Stomach (tissue), 8 donors: ENCODE measurements at regions not wholly inside any gene's neighbourhood (a gene's known extent, or its start where the extent isn't known, plus 50 kb on each side); places are given as distances from the start of the nearest gene placed in this dataset.
"Not testable (repeated sequence)": the region's sequence is repeated elsewhere in the genome, so short reads cannot be mapped to it uniquely, and the experiment has no call there.

Experiments used
- DNase-seq, 2 donors: peaks; one replicate each; pipeline versions ENCODE4 v3.0.0 to v3.0.0-alpha.2; 2013 to 2019
- H3K27ac ChIP-seq, 5 donors: fragments of 200-600 bp in 4 of 5; sonication (generic) in 4 of 5; one replicate each; pipeline ENCODE4 v1.5.1; 2013 to 2019; ENCODE audit warnings: mild to moderate bottlenecking in 1 of 5, moderate library complexity in 1 of 5
- H3K27me3 ChIP-seq, 3 donors: fragments of 200-600 bp; sonication (generic); one replicate each; pipeline ENCODE4 v1.5.1; 2017 to 2019; ENCODE audit warnings: mixed run types in 1 of 3
- H3K36me3 ChIP-seq, 4 donors: fragments of 200-600 bp; sonication (generic); 1 replicate in 3 of 4; 2 replicates in 1 of 4; pipeline ENCODE4 v1.5.1; 2016 to 2019
- H3K4me1 ChIP-seq, 4 donors: fragments of 200-600 bp; sonication (generic); one replicate each; pipeline ENCODE4 v1.5.1; 2016 to 2019
- H3K4me3 ChIP-seq, 4 donors: fragments of 200-600 bp; sonication (generic) in 3 of 4; one replicate each; pipeline ENCODE4 v1.5.1; 2016 to 2019; ENCODE audit warnings: mild to moderate bottlenecking in 1 of 4
- H3K9me3 ChIP-seq, 4 donors: fragments of 200-600 bp; sonication (generic); one replicate each; pipeline ENCODE4 v1.5.1; 2016 to 2019
- EP300 ChIP-seq: sonication (generic); formaldehyde crosslinking; IDR thresholded peaks from one replicate; pipeline ENCODE4 v1.6.1; 2017; ENCODE audit warnings: antibody characterized with exemption
- POLR2A ChIP-seq, 4 donors: fragments of 450-650 bp; IDR thresholded peaks; one replicate each; pipeline ENCODE4 v1.6.1; 2016; ENCODE audit warnings: antibody characterized with exemption in 4 of 4, control low read depth in 2 of 4, mild to moderate bottlenecking in 1 of 4, moderate library complexity in 1 of 4
- POLR2AphosphoS5 ChIP-seq, 3 donors: sonication (generic); formaldehyde crosslinking; IDR thresholded peaks; one replicate each; pipeline ENCODE4 v1.6.1; 2016; ENCODE audit warnings: antibody characterized with exemption in 3 of 3
- WGBS, 5 donors: extraction: QIAGEN DNeasy Blood & Tissue Kit in 3 of 5; methylation state at CpG; one replicate each; pipeline versions ENCODE4 v1.1.5 to v1.1.7; 2013 to 2018; 5-methylcytosine and 5-hydroxymethylcytosine counted together
- intact Hi-C: fragments of 100-400 bp; cut with DNase I; formaldehyde crosslinking; loops from one replicate; pipeline ENCODE4 v1.15.1; 2023; ENCODE audit warnings: low total_unique reads
- TF ChIP-seq, protein P1 (sequence below), 7 experiments: fragments of 450-650 bp in 4 of 7; fragments of 200-600 bp in 3 of 7; sonication (generic) in 3 of 7; IDR thresholded peaks; one replicate each; pipeline ENCODE4 v1.5.1; 2016 to 2019; ENCODE audit warnings: antibody characterized with exemption in 7 of 7, control low read depth in 2 of 7, mild to moderate bottlenecking in 1 of 7
- donor health status: healthy with polysubstance abuse.
- donor health status: Bipolar disorder and iron deficiency.
- donor health status: healthy.

DNA sequence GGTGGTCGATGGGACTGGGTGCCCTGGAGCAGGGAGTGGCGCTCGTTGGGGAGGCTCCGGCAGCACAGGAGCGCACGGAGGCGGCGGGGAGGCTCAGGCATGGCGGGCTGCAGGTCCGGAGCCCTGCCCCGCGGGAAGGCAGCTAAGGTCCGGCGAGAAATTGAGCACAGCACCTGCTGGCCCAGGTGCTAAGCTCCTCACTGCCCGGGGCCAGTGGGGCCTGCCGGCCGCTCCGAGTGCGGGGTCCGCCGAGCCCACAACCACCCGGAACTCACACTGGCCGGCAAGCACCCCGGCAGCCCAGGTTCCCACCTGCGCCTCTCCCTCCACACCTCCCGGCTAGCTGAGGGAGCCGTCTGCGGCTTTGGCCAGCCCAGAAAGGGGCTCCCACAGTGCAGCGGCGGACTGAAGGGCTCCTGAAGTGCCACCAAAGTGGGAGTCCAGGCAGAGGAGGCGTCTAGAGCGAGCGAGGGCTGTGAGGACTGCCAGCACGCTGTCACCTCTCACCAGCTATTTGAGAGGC, 88.8 kb upstream of the EEF2KMT start:
- intact Hi-C loops, result no loop called here
- DNase-seq, result no peak
- TF ChIP-seq EP300 (no peak), POLR2AphosphoS5 (IDR thresholded peaks at IDR 0.05) (no peak), POLR2A (IDR thresholded peaks at IDR 0.05) (no peak)
- TF ChIP-seq, protein P1, sequence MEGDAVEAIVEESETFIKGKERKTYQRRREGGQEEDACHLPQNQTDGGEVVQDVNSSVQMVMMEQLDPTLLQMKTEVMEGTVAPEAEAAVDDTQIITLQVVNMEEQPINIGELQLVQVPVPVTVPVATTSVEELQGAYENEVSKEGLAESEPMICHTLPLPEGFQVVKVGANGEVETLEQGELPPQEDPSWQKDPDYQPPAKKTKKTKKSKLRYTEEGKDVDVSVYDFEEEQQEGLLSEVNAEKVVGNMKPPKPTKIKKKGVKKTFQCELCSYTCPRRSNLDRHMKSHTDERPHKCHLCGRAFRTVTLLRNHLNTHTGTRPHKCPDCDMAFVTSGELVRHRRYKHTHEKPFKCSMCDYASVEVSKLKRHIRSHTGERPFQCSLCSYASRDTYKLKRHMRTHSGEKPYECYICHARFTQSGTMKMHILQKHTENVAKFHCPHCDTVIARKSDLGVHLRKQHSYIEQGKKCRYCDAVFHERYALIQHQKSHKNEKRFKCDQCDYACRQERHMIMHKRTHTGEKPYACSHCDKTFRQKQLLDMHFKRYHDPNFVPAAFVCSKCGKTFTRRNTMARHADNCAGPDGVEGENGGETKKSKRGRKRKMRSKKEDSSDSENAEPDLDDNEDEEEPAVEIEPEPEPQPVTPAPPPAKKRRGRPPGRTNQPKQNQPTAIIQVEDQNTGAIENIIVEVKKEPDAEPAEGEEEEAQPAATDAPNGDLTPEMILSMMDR (IDR thresholded peaks at IDR 0.05), result no peak
- no peaks in the 10 kb centered on the region for H3K27me3 ChIP-seq
- H3K4me1 ChIP-seq, result no peaks in the 10 kb centered on the region
- H3K36me3 ChIP-seq, result no peaks in the 10 kb centered on the region
- 92 to 96% (median 95%) methylated on average over 13 to 34 of the region's 34 CpGs for WGBS, 5 donors
- no peak overlapping the region for H3K27ac ChIP-seq
- H3K9me3 ChIP-seq, result peaks cover 0 to 6% (median 2%) of the 10 kb centered on the region in 4 donors
- H3K4me3 ChIP-seq, result no peak overlapping the region

DNA sequence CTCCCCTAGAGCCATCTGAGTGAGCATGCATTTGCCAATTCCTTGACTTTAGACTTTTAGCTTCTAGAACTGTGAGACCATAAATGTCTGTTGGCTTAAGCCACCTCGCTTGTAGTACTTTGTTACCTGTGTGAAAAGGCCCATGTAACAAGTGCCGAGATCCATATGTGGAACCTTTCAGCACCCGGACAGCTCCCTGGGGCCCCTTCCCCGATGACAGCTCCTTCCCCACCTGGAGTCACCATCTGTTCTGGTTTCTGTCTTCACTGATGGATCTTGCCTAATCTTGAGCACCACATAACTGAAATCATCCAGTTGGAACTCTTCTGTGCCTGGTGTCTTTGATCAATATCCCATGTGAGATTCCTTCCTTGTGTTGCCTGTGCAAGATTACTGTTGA, 78.9 kb upstream of the EEF2KMT start:
- Histone ChIP-seq H3K27me3 (peaks cover 0 to 17% (median 0%) of the 10 kb centered on the region in 3 donors), H3K36me3 (no peaks in the 10 kb centered on the region), H3K4me1 (no peaks in the 10 kb centered on the region), H3K9me3 (peaks cover 0 to 58% (median 30%) of the 10 kb centered on the region in 4 donors), H3K4me3 (no peak overlapping the region), H3K27ac (no peak overlapping the region)
- no peak for DNase-seq
- TF ChIP-seq POLR2A (IDR thresholded peaks at IDR 0.05) (no peak), EP300 (no peak), POLR2AphosphoS5 (IDR thresholded peaks at IDR 0.05) (no peak)
- TF ChIP-seq, protein P1 (IDR thresholded peaks at IDR 0.05), result no peak
- WGBS, 5 donors, result 24 to 53% (median 27%) methylated on average over 4 of the region's 4 CpGs
- intact Hi-C loops, result no loop called here

DNA sequence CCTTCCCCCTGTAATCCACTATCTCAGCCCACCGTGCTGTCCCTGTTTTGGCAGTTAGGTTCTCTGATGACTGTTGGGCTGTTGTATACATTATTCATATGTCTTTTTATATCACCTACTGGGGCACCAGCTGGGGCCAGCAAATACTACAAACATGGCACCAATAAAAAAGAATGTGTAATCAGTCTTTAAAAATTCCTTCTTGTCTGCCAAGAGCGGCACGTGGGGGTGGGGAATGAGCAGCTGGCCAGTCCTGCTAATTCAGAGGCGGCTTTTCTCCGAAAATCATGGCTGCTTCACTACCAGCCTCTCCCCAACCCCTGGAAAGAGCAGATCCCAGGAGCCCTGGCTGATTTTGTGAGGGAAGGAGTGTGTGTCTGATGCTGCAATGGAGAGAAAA, 77.7 kb upstream of the EEF2KMT start:
- H3K27ac ChIP-seq, result no peak overlapping the region
- TF ChIP-seq POLR2AphosphoS5 (IDR thresholded peaks at IDR 0.05) (no peak), POLR2A (IDR thresholded peaks at IDR 0.05) (no peak), EP300 (no peak)
- TF ChIP-seq, protein P1 (IDR thresholded peaks at IDR 0.05), result no peak
- intact Hi-C loops, result no loop called here
- H3K9me3 ChIP-seq, result peaks cover 0 to 57% (median 30%) of the 10 kb centered on the region in 4 donors
- H3K4me3 ChIP-seq, result no peak overlapping the region
- WGBS, 5 donors, result 63 to 82% (median 74%) methylated on average over 5 of the region's 5 CpGs
- DNase-seq, result peak in 1 of 2 donors; percentile 6
- peaks cover 0 to 17% (median 0%) of the 10 kb centered on the region in 3 donors for H3K27me3 ChIP-seq
- H3K36me3 ChIP-seq, result no peaks in the 10 kb centered on the region
- no peaks in the 10 kb centered on the region for H3K4me1 ChIP-seq

DNA sequence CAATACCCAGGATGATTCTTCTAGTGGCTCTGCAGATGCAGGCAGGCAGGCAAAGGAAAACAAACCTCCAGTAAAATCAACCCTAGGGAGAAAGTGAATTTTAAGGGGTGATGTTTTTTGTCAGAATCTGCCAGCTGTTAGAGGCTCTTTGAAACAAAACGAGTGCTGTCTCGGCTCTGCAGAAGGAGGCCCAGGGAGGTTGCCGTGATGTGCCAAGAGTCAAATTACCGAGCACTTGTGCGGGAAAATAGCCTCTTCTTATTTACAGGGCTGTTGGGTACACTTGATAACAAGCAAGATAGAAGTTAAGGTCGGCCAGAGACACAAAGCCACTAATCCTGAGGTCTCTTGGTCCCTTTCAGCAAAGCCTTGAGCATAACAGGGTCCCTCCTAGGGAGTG, 68.9 kb upstream of the EEF2KMT start:
- 5 to 11% (median 7%) methylated on average over 6 of the region's 6 CpGs for WGBS, 5 donors
- Histone ChIP-seq H3K4me1 (no peaks in the 10 kb centered on the region), H3K9me3 (peaks cover 0 to 15% (median 9%) of the 10 kb centered on the region in 4 donors), H3K27me3 (peaks cover 0 to 29% (median 7%) of the 10 kb centered on the region in 3 donors), H3K36me3 (no peaks in the 10 kb centered on the region), H3K27ac (no peak overlapping the region), H3K4me3 (no peak overlapping the region)
- peak in 1 of 2 donors; percentile 5 for DNase-seq
- intact Hi-C loops, result no loop called here
- TF ChIP-seq POLR2A (IDR thresholded peaks at IDR 0.05) (no peak), POLR2AphosphoS5 (IDR thresholded peaks at IDR 0.05) (no peak), EP300 (no peak)
- TF ChIP-seq, protein P1 (IDR thresholded peaks at IDR 0.05), result no peak

DNA sequence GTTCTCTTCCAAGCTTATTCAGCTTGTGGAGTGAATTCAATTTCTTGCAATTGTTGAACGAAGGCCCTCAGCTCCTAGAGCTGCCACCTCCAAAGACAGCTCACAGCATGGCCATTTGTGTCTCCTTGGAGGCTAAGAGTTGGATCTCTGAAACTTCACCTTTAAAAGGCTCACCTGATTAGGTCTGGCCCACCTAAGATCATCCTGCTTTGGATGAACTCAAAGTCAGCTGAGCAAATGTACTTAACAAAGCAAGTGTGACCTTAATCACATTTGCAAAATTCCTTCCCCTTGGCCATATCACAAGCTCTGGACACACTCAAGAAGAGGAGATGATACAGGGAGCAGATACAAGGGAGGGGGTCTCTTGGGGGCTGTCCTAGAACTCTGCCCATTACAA, 67.8 kb upstream of the EEF2KMT start:
- DNase-seq, H3K36me3 ChIP-seq, H3K4me1 ChIP-seq, H3K27ac ChIP-seq, H3K4me3 ChIP-seq, intact Hi-C loops: not testable (repeated sequence)
- peaks cover 0 to 22% (median 16%) of the 10 kb centered on the region in 4 donors for H3K9me3 ChIP-seq
- 83 to 100% (median 89%) methylated on average over 1 of the region's 1 CpG for WGBS, 5 donors
- peaks cover 0 to 29% (median 7%) of the 10 kb centered on the region in 3 donors for H3K27me3 ChIP-seq

DNA sequence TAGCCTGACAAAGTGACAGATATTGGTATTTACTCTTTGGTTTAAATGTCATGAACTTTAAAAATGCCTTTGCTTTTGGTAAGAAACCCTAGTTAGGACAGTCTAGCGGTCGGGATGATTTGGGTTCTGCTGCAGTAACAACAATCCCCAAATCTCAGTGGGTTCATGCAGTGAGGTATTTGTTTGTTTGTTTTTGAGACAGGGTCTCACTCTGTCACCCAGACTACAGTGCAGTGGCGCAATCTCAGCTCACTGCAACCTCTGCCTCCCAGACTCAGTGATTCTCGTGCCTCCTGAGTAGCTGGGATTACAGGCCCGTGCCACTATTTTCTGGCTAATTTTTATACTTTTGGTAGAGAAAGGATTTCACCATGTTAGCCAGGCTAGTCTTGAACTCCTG, 65.2 kb upstream of the EEF2KMT start:
- Histone ChIP-seq H3K9me3 (peaks cover 0 to 22% (median 16%) of the 10 kb centered on the region in 4 donors), H3K27me3 (peaks cover 0 to 27% (median 7%) of the 10 kb centered on the region in 3 donors)
- H3K4me1 ChIP-seq, DNase-seq, H3K36me3 ChIP-seq, H3K27ac ChIP-seq, H3K4me3 ChIP-seq, intact Hi-C loops: not testable (repeated sequence)
- WGBS, 5 donors, result 81 to 95% (median 87%) methylated on average over 5 of the region's 5 CpGs

DNA sequence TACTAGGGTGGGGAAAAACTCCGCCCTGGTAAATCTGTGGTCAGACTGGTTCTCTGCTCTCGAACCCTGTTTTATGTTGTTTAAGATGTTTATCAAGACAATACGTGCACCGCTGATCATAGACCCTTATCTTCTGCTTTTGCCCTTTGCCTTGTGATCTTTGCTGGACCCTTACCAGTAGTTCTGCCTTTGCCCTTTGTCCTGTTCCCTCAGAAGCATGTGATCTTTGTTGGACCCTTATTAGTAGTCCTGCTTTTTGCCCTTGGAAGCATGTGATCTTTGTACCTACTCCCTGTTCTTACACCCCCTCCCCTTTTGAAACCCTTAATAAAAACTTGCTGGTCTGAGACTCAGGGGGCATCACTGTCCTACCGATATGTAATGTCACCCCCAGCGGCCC, 64.3 kb upstream of the EEF2KMT start:
- H3K4me1 ChIP-seq, H3K27ac ChIP-seq, DNase-seq, H3K36me3 ChIP-seq, H3K4me3 ChIP-seq, intact Hi-C loops: not testable (repeated sequence)
- 81 to 93% (median 88%) methylated on average over 6 of the region's 6 CpGs for WGBS, 5 donors
- H3K27me3 ChIP-seq, result peaks cover 0 to 17% (median 7%) of the 10 kb centered on the region in 3 donors
- peaks cover 0 to 22% (median 16%) of the 10 kb centered on the region in 4 donors for H3K9me3 ChIP-seq
